Sigmoid colon (tissue), 4 donors: ENCODE measurements at regions not wholly inside any gene's neighbourhood (a gene's known extent, or its start where the extent isn't known, plus 50 kb on each side); places are given as distances from the start of the nearest gene placed in this dataset.

Experiments used
- EP300 ChIP-seq, 4 donors: sonication (generic); formaldehyde crosslinking; IDR thresholded peaks; one replicate each; pipeline ENCODE4 v1.6.1; 2017; ENCODE audit warnings: antibody characterized with exemption in 4 of 4
- POLR2A ChIP-seq, 2 donors: fragments of 450-650 bp; IDR thresholded peaks; one replicate each; pipeline ENCODE4 v1.6.1; 2016; ENCODE audit warnings: antibody characterized with exemption in 2 of 2, mild to moderate bottlenecking in 2 of 2, moderate library complexity in 2 of 2
- POLR2AphosphoS5 ChIP-seq, 4 donors: sonication (generic); formaldehyde crosslinking; IDR thresholded peaks; one replicate each; pipeline ENCODE4 v1.6.1; 2017; ENCODE audit warnings: antibody characterized with exemption in 4 of 4
- TF ChIP-seq, protein P1 (sequence below), 4 experiments: fragments of 450-650 bp in 3 of 4; fragments of 200-600 bp in 1 of 4; IDR thresholded peaks; one replicate each; pipeline ENCODE4 v1.5.1; 2016 to 2019; ENCODE audit warnings: antibody characterized with exemption in 4 of 4, mild to moderate bottlenecking in 3 of 4, moderate library complexity in 2 of 4

DNA sequence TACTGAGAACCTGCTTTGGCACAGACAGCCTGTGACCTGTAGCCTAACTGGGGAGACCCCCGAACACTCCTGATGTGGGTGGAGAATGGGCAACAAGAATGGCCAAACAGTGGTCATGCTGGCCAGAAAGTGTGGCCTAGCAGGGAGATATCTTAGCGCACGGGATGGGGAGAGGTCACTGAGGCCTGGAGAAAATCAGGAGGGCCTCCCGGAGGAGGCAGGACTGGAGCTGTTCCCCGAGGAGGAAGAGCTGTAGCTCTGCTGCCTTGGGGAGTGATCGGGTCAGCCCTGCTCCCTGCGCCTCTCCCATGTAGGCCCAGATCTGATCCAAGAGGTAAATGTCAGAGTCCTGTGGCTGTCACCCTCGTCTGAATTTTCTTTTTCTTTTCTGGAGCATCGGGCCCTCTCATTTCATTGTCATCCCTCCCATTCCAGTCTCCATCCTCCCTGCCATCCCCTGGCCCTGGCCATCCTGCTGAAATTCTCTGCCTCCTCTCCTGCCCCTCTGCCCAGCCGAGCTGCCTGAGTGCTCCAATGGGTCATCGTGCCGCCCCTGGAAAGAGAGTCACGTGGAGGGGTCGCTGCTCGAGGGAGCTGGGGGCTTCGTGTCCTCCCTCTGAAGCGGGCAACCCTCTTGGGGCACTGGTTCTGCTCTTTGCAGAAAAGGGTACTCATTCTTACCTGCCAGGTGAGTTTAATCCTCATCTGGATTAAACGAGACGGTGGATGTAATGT, 242.9 kb downstream of the HAUS1 start:
- TF ChIP-seq POLR2A (IDR thresholded peaks at IDR 0.05) (no peak), EP300 (IDR thresholded peaks at IDR 0.05) (no peak), POLR2AphosphoS5 (IDR thresholded peaks at IDR 0.05) (no peak)
- TF ChIP-seq, protein P1, sequence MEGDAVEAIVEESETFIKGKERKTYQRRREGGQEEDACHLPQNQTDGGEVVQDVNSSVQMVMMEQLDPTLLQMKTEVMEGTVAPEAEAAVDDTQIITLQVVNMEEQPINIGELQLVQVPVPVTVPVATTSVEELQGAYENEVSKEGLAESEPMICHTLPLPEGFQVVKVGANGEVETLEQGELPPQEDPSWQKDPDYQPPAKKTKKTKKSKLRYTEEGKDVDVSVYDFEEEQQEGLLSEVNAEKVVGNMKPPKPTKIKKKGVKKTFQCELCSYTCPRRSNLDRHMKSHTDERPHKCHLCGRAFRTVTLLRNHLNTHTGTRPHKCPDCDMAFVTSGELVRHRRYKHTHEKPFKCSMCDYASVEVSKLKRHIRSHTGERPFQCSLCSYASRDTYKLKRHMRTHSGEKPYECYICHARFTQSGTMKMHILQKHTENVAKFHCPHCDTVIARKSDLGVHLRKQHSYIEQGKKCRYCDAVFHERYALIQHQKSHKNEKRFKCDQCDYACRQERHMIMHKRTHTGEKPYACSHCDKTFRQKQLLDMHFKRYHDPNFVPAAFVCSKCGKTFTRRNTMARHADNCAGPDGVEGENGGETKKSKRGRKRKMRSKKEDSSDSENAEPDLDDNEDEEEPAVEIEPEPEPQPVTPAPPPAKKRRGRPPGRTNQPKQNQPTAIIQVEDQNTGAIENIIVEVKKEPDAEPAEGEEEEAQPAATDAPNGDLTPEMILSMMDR (IDR thresholded peaks at IDR 0.05): no peak
